ENCODE measurements at regions not wholly inside any gene's neighbourhood (a gene's known extent, or its start where the extent isn't known, plus 50 kb on each side); places are given as distances from the start of the nearest gene placed in this dataset.

DNA sequence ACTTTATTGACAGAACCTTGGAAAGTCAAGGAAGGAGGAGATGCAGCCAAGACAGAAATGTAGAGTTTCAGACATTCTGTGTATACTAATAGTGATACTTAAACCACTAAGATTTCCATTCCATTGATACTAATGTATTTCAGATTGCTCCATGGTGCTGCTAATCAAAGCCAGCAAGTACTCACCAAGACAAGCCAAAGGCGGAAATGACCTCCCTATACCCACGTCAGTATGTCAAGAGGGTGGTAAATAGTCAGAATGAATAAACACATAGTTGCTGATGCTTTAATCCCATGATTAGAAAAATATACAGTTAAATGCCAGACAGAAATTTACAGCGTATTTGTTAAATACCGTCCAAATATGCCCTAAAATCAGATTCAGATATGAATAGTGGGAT is 417.8 kb upstream of the INTU start:
- no peaks in the 10 kb centered on the region for H3K27me3 ChIP-seq (replicated peaks)
- in situ Hi-C loops (cut with HindIII; ENCODE audit: low pct_ligation_motif_present, low sequenced_read_pairs) = no loop called here
- no peak for DNase-seq
- no peak overlapping the region for H3K4me3 ChIP-seq (ENCODE audit: low read depth, low read length)
- TF ChIP-seq, protein P1, sequence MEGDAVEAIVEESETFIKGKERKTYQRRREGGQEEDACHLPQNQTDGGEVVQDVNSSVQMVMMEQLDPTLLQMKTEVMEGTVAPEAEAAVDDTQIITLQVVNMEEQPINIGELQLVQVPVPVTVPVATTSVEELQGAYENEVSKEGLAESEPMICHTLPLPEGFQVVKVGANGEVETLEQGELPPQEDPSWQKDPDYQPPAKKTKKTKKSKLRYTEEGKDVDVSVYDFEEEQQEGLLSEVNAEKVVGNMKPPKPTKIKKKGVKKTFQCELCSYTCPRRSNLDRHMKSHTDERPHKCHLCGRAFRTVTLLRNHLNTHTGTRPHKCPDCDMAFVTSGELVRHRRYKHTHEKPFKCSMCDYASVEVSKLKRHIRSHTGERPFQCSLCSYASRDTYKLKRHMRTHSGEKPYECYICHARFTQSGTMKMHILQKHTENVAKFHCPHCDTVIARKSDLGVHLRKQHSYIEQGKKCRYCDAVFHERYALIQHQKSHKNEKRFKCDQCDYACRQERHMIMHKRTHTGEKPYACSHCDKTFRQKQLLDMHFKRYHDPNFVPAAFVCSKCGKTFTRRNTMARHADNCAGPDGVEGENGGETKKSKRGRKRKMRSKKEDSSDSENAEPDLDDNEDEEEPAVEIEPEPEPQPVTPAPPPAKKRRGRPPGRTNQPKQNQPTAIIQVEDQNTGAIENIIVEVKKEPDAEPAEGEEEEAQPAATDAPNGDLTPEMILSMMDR (IDR thresholded peaks at IDR 0.05; ENCODE audit: low read depth, low read length, missing control alignments) = no peak
- no peaks in the 10 kb centered on the region for H3K36me3 ChIP-seq (replicated peaks)
- H3K27ac ChIP-seq = no peak overlapping the region

DNA sequence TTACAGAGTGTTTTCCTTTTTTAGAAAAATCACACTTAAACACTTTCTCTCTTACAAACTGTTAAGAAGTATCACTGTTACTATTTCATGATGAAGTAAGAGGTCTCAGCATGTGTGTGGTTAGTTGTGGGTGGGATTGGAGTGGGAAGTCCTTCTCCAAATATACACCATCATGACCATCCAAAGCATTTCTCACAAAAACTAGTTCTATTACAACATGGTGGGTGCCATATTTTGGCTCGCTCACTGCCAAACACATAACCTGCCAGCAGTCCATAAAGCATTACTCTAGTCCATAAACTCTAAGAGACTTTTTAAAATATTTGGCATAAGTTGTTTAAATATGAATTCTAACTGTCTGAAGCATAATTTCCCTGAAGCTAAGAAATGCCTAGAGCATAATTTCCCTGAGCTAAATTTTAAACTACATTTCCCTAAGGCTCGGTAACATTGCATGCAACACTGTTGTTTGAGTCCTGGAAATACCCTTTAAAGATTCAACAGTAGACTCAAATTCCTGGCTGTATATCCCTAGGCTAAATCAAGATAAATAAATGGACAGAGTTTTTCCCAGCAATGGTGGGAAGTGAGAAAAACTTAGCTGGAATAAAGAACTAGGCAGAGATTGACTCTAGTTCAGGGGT is 415.0 kb upstream of the INTU start:
- in situ Hi-C loops (cut with HindIII; ENCODE audit: low pct_ligation_motif_present, low sequenced_read_pairs) = no loop called here
- Histone ChIP-seq H3K36me3 (replicated peaks) (no peaks in the 10 kb centered on the region), H3K4me3 (ENCODE audit: low read depth, low read length) (no peak overlapping the region), H3K27me3 (replicated peaks) (no peaks in the 10 kb centered on the region), H3K27ac (no peak overlapping the region)
- TF ChIP-seq, protein P1 (IDR thresholded peaks at IDR 0.05; ENCODE audit: low read depth, low read length, missing control alignments) = no peak
- DNase-seq = no peak

- Histone ChIP-seq H3K36me3 (replicated peaks) (no peaks in the 10 kb centered on the region), H3K27me3 (replicated peaks) (no peaks in the 10 kb centered on the region), H3K4me3 (ENCODE audit: low read depth, low read length) (no peak overlapping the region), H3K27ac (no peak overlapping the region)
- DNase-seq = no peak
- TF ChIP-seq, protein P1 (IDR thresholded peaks at IDR 0.05; ENCODE audit: low read depth, low read length, missing control alignments) = no peak
- in situ Hi-C loops (cut with HindIII; ENCODE audit: low pct_ligation_motif_present, low sequenced_read_pairs) = no loop called here
Observed at GRCh38 chr4:127219232-127219631, 413.5 kb upstream of the INTU start.

- Histone ChIP-seq H3K27ac (no peak overlapping the region), H3K36me3 (replicated peaks) (no peaks in the 10 kb centered on the region), H3K4me3 (ENCODE audit: low read depth, low read length) (no peak overlapping the region), H3K27me3 (replicated peaks) (no peaks in the 10 kb centered on the region)
- TF ChIP-seq, protein P1 (IDR thresholded peaks at IDR 0.05; ENCODE audit: low read depth, low read length, missing control alignments) = no peak
- no peak for DNase-seq
- in situ Hi-C loops (cut with HindIII; ENCODE audit: low pct_ligation_motif_present, low sequenced_read_pairs) = no loop called here
Observed at GRCh38 chr4:127224556-127224955, 408.2 kb upstream of the INTU start.

DNA sequence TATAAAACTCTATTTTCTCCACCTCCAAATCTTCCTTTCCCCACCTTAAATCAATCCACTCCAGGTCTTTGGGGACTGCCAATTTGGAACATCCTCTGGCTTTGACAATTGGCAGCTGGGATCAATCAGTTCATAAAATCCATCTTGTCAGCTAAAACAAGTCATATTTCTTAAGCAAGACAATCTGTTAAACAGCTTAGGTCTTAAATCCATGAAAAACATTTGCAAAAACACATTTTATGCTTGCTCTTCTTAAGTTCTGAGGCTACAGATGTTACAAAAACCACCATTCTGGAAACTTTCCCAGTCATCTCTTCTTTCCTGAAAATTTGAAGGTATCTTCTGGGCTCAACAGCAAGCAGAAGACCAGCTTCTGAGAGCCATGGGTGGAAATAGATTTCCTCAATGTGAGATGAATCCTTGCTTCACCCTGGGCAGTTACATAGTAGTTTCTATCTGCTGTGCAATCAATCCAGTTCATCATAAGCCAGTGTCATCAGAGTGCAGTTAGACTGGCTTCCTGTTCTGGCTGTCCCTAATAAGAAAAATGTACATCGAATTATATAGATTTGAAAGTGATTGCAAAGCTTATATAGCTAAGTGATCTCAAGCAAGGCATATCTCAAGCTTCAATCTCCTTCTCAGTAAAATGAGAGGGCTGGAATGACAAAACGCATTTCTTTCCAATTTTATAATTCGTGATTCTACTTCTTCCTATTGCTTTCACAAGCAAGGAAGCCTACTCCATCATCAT is 402.7 kb upstream of the INTU start:
- in situ Hi-C loops (cut with HindIII; ENCODE audit: low pct_ligation_motif_present, low sequenced_read_pairs) = no loop called here

More for the DNA sequence above, 402.7 kb upstream of the INTU start:
- no peaks in the 10 kb centered on the region for H3K27me3 ChIP-seq (replicated peaks)
- H3K4me3 ChIP-seq (ENCODE audit: low read depth, low read length) = no peak overlapping the region
- H3K36me3 ChIP-seq (replicated peaks) = no peaks in the 10 kb centered on the region
- DNase-seq = no peak
- TF ChIP-seq, protein P1 (IDR thresholded peaks at IDR 0.05; ENCODE audit: low read depth, low read length, missing control alignments) = no peak
- no peak overlapping the region for H3K27ac ChIP-seq
